ENCODE measurements at regions not wholly inside any gene's neighbourhood (a gene's known extent, or its start where the extent isn't known, plus 50 kb on each side); places are given as distances from the start of the nearest gene placed in this dataset.

DNA sequence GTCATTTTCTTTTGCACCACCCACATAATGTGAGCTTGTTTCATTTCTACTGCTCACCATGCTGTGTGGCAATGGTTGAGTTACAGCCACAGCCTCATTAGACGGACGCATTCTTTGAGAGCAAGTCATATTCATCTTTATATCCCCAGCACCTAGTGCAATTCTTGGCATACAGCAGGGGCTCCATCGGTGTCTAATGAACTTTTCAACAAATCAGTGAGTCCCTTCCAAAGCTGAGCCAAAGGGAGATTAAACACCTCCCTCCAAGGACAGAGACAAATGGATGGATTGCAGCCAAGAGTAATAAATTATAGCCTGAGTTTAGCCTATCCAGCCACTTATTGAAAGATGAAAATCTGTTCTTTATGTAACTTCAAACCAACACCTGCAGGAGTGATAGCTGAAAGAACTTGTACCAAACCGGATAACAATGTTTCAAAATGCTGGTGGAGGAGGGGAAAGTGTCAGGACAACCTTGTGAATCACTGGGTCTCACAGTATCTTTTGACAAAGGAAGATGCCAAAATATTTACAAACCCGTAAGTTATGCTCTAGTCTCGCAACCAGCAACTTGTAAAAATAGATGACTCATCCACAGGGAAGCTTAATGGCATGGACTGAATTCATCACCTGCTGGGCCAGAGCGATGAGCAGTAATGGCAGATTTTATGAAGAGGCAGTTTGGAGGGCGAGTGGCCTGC is 139.0 kb downstream of the PXDC1 start:
- Mint-ChIP-seq H3K27me3 (ENCODE audit: insufficient read depth) (peaks cover 43% of the 10 kb centered on the region), H3K9me3 (no peaks in the 10 kb centered on the region), H3K4me1 (ENCODE audit: low read depth) (peaks cover 24% of the 10 kb centered on the region), H3K36me3 (ENCODE audit: low read depth) (no peaks in the 10 kb centered on the region), H3K27ac (peak overlapping the region; percentile 3; the same call in 1 of the 2 replicates), H3K4me3 (peak overlapping the region; percentile 18; the same call in 1 of the 2 replicates)
- peak; percentile 92 for DNase-seq
- TF ChIP-seq, protein P1, sequence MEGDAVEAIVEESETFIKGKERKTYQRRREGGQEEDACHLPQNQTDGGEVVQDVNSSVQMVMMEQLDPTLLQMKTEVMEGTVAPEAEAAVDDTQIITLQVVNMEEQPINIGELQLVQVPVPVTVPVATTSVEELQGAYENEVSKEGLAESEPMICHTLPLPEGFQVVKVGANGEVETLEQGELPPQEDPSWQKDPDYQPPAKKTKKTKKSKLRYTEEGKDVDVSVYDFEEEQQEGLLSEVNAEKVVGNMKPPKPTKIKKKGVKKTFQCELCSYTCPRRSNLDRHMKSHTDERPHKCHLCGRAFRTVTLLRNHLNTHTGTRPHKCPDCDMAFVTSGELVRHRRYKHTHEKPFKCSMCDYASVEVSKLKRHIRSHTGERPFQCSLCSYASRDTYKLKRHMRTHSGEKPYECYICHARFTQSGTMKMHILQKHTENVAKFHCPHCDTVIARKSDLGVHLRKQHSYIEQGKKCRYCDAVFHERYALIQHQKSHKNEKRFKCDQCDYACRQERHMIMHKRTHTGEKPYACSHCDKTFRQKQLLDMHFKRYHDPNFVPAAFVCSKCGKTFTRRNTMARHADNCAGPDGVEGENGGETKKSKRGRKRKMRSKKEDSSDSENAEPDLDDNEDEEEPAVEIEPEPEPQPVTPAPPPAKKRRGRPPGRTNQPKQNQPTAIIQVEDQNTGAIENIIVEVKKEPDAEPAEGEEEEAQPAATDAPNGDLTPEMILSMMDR (IDR thresholded peaks at IDR 0.05), result no peak

DNA sequence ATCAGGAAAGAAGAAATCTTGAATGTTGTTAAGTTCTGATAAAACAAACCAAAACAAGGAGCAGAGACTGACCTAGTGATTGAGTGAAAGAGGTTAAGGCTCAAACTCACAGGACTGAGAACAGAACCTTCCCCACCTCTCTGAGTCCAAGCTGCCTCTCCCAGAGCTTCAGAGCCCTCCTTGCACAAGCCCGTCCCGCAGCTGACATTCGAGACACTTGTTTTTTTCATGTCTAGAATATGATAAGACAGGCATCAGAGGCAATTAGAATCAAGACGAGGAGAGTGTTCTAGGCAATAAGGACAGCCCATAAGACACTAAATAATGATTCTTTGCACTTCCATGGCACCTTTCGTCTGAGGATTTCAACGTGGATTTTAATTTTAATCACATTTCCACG is 140.6 kb downstream of the PXDC1 start:
- Mint-ChIP-seq H3K4me1 (ENCODE audit: low read depth) (peaks cover 24% of the 10 kb centered on the region), H3K9me3 (no peaks in the 10 kb centered on the region), H3K27ac (no peak overlapping the region), H3K36me3 (ENCODE audit: low read depth) (no peaks in the 10 kb centered on the region), H3K4me3 (no peak overlapping the region), H3K27me3 (ENCODE audit: insufficient read depth) (peaks cover 45% of the 10 kb centered on the region)
- no peak for DNase-seq
- TF ChIP-seq, protein P1 (IDR thresholded peaks at IDR 0.05), result no peak

DNA sequence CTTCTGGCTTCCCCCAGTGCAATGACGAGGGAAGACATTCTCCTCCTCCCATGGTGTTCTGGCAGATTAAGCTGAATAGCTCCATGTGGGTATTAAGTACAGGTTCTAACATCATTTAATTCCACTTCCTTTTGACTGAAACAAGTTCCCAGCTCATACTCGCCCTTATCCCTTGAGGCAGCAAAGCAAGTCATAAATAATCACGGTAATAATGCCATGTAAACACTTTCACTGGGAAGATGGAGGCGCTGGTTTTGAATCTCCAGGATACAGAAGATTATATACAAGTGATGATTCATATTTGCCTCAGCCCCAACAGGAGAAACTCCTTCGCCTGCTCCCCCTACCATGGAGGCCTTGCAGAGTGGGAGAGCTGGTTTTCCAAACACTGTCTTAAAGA is 141.3 kb downstream of the PXDC1 start:
- peaks cover 24% of the 10 kb centered on the region for H3K4me1 Mint-ChIP-seq (ENCODE audit: low read depth)
- H3K9me3 Mint-ChIP-seq, result no peaks in the 10 kb centered on the region
- no peak overlapping the region for H3K27ac Mint-ChIP-seq
- TF ChIP-seq, protein P1 (IDR thresholded peaks at IDR 0.05), result no peak
- H3K27me3 Mint-ChIP-seq (ENCODE audit: insufficient read depth), result peaks cover 42% of the 10 kb centered on the region
- no peak overlapping the region for H3K4me3 Mint-ChIP-seq
- no peaks in the 10 kb centered on the region for H3K36me3 Mint-ChIP-seq (ENCODE audit: low read depth)
- peak; percentile 20 for DNase-seq

DNA sequence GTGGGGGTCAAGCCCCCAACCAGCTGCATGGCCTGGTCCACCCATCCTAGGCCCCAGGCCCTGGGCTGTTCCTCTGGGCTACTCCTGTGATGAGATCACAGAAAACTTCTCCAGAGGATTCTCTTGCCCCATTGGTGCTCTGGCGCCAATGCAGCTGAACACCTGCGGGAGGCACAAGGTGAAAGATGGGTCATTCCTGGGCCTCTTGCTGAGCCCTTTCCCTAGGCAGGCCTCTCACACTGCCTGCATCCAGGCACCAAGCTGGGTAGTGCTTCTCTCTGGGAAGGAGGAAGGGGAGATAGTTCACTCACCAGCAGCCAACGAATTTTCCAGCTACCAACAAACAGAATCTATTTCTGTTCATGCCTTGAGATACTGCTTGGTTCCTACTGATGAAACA is 142.1 kb downstream of the PXDC1 start:
- DNase-seq, result no peak
- no peak overlapping the region for H3K4me3 Mint-ChIP-seq
- no peak overlapping the region for H3K27ac Mint-ChIP-seq
- TF ChIP-seq, protein P1 (IDR thresholded peaks at IDR 0.05), result no peak
- H3K4me1 Mint-ChIP-seq (ENCODE audit: low read depth), result peaks cover 24% of the 10 kb centered on the region
- no peaks in the 10 kb centered on the region for H3K36me3 Mint-ChIP-seq (ENCODE audit: low read depth)
- H3K27me3 Mint-ChIP-seq (ENCODE audit: insufficient read depth), result peaks cover 41% of the 10 kb centered on the region
- no peaks in the 10 kb centered on the region for H3K9me3 Mint-ChIP-seq

DNA sequence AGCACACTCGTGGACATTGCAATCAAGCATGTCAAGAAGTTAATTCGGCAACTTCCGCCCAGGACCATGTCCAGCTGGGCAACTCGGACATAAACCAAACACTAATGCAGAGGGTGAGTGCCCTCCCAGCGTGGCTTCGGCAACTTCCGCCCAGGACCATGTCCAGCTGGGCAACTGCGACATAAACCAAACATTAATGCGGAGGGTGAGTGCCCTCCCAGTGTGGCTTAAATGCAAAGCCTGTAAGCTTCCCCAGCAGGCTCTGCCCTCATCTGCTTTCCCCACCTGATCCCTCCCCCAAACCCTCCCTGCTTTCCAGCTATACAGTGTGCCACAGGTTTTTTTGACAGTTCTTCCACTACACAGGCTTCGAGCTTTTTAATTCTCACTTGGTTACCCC is 143.4 kb downstream of the PXDC1 start:
- Mint-ChIP-seq H3K27ac (no peak overlapping the region), H3K4me3 (no peak overlapping the region), H3K27me3 (ENCODE audit: insufficient read depth) (peaks cover 41% of the 10 kb centered on the region), H3K9me3 (no peaks in the 10 kb centered on the region), H3K36me3 (ENCODE audit: low read depth) (no peaks in the 10 kb centered on the region), H3K4me1 (ENCODE audit: low read depth) (peaks cover 22% of the 10 kb centered on the region)
- no peak for DNase-seq
- TF ChIP-seq, protein P1 (IDR thresholded peaks at IDR 0.05), result no peak
